Endothelial cell (in vitro differentiated cells): ENCODE measurements at regions not wholly inside any gene's neighbourhood (a gene's known extent, or its start where the extent isn't known, plus 50 kb on each side); places are given as distances from the start of the nearest gene placed in this dataset.
"Not testable (repeated sequence)": the region's sequence is repeated elsewhere in the genome, so short reads cannot be mapped to it uniquely, and the experiment has no call there.

ENCODE experiments used
- DNase-seq: peaks from one replicate; pipeline ENCODE4 v3.0.0; 2021; ENCODE audit warnings: low spot score
- H3K27ac Mint-ChIP-seq: one replicate; pipeline ENCODE4 v1.8.0; 2021; ENCODE audit warnings: mixed read lengths, inconsistent platforms; ENCODE audit not compliant: unreplicated experiment
- H3K27me3 Mint-ChIP-seq: one replicate; pipeline ENCODE4 v1.8.0; 2021; ENCODE audit warnings: mild to moderate bottlenecking, moderate library complexity, mixed read lengths, inconsistent platforms; ENCODE audit not compliant: unreplicated experiment
- H3K36me3 Mint-ChIP-seq: one replicate; pipeline ENCODE4 v1.8.0; 2021; ENCODE audit warnings: mild to moderate bottlenecking, low read depth, mixed read lengths, inconsistent platforms; ENCODE audit not compliant: unreplicated experiment
- H3K4me1 Mint-ChIP-seq: one replicate; pipeline ENCODE4 v1.8.0; 2021; ENCODE audit warnings: mild to moderate bottlenecking, mixed read lengths, inconsistent platforms; ENCODE audit not compliant: unreplicated experiment
- H3K4me3 Mint-ChIP-seq: one replicate; pipeline ENCODE4 v1.8.0; 2021; ENCODE audit warnings: mild to moderate bottlenecking, mixed read lengths, inconsistent platforms; ENCODE audit not compliant: unreplicated experiment
- H3K9me3 Mint-ChIP-seq: one replicate; pipeline ENCODE4 v1.8.0; 2021; ENCODE audit warnings: mixed read lengths, inconsistent platforms; ENCODE audit not compliant: unreplicated experiment
- TF ChIP-seq, protein P1 (sequence below): fragments of 200-600 bp; sonication (generic); IDR thresholded peaks from one replicate; pipeline ENCODE4 v1.5.0; 2021; ENCODE audit warnings: antibody characterized with exemption; ENCODE audit not compliant: unreplicated experiment

DNA sequence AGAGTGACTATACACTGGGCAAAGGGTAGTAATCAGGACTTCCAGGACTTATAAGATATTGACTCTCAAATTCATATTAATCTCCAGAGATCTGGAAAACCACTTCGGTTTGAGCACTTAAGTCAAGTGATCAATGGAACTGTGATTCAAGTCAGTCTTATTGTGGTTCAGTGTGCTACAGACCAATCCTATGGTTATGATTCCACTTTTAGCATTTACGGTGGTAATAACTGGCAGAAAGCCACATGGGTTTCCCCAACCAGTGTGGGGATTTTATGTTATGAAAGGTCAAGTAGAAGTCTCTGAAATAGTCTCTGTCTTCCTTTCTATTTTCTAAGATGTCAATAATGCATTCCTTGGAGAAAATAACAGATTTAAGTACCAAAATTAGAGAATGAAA, 151.3 kb upstream of the NEGR1 start:
- no peak overlapping the region for H3K27ac Mint-ChIP-seq
- H3K9me3 Mint-ChIP-seq: no peaks in the 10 kb centered on the region
- no peaks in the 10 kb centered on the region for H3K4me1 Mint-ChIP-seq
- TF ChIP-seq, protein P1, sequence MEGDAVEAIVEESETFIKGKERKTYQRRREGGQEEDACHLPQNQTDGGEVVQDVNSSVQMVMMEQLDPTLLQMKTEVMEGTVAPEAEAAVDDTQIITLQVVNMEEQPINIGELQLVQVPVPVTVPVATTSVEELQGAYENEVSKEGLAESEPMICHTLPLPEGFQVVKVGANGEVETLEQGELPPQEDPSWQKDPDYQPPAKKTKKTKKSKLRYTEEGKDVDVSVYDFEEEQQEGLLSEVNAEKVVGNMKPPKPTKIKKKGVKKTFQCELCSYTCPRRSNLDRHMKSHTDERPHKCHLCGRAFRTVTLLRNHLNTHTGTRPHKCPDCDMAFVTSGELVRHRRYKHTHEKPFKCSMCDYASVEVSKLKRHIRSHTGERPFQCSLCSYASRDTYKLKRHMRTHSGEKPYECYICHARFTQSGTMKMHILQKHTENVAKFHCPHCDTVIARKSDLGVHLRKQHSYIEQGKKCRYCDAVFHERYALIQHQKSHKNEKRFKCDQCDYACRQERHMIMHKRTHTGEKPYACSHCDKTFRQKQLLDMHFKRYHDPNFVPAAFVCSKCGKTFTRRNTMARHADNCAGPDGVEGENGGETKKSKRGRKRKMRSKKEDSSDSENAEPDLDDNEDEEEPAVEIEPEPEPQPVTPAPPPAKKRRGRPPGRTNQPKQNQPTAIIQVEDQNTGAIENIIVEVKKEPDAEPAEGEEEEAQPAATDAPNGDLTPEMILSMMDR: no peak
- no peaks in the 10 kb centered on the region for H3K36me3 Mint-ChIP-seq
- no peaks in the 10 kb centered on the region for H3K27me3 Mint-ChIP-seq
- DNase-seq: no peak
- no peak overlapping the region for H3K4me3 Mint-ChIP-seq

DNA sequence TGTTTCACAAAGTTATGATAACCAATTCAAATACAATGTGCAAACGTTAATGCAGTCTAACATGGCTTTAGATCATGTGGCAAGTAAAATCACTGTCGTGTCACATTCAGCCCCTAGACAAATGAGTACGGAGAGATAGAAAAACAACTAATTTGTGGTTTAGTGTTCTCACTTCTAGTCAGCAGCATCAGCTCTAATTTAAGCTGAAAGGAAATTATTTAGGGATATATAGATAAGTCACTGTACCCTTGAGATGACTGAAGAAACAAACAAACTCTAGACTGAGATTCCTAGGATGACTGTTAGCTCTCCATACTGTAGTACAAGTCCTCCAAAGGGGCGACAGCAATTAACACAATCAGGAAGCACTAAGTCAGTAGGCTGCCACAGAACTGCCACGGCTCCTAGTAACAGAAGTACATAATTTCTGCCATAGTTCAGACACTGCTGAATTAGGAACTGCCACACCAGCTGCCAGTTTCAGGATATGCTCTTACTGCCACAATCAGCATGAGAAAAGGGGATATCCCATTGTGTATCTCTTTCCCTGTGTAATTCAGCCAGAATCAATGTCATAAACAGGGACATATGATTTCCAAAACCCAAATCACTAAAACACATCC, 150.4 kb upstream of the NEGR1 start:
- H3K4me1 Mint-ChIP-seq: no peaks in the 10 kb centered on the region
- no peak overlapping the region for H3K4me3 Mint-ChIP-seq
- H3K9me3 Mint-ChIP-seq: no peaks in the 10 kb centered on the region
- H3K27me3 Mint-ChIP-seq: no peaks in the 10 kb centered on the region
- no peak for DNase-seq
- no peaks in the 10 kb centered on the region for H3K36me3 Mint-ChIP-seq
- TF ChIP-seq, protein P1: no peak
- H3K27ac Mint-ChIP-seq: no peak overlapping the region

- Mint-ChIP-seq H3K4me1 (no peaks in the 10 kb centered on the region), H3K4me3 (no peak overlapping the region), H3K36me3 (no peaks in the 10 kb centered on the region), H3K27ac (no peak overlapping the region), H3K9me3 (no peaks in the 10 kb centered on the region), H3K27me3 (no peaks in the 10 kb centered on the region)
- DNase-seq: no peak
- TF ChIP-seq, protein P1: no peak
Measured at GRCh38 chr1:72431810-72432209, 149.5 kb upstream of the NEGR1 start.

- not testable (repeated sequence) for H3K36me3 Mint-ChIP-seq, H3K9me3 Mint-ChIP-seq, H3K27me3 Mint-ChIP-seq, H3K27ac Mint-ChIP-seq, H3K4me3 Mint-ChIP-seq, DNase-seq, H3K4me1 Mint-ChIP-seq
Measured at GRCh38 chr1:72428276-72428675, 145.9 kb upstream of the NEGR1 start.

DNA sequence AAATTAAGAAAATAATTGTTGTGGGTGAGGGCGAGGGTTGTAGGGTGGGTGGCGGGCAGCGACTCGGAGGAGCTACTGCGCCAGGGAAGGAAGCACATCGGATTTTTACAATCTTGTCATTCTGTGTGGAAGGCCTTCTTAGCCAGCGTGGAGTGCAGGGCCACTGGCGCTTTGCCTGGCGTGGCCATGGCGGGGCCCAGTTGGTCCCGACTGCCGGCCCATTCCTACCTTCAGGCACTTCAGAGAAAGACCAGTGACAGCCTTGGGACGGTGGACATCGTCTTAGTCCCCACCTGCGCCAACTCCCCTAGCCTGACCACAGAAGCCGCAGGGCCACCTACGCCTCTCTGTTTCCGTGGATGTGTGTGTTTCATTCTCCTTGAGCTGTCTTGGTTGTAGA, 136.9 kb upstream of the NEGR1 start:
- TF ChIP-seq, protein P1: no peak
- no peaks in the 10 kb centered on the region for H3K9me3 Mint-ChIP-seq
- H3K27me3 Mint-ChIP-seq: no peaks in the 10 kb centered on the region
- H3K4me3 Mint-ChIP-seq: no peak overlapping the region
- no peaks in the 10 kb centered on the region for H3K4me1 Mint-ChIP-seq
- no peak overlapping the region for H3K27ac Mint-ChIP-seq
- DNase-seq: no peak
- H3K36me3 Mint-ChIP-seq: no peaks in the 10 kb centered on the region
